RPMI8226 (cell line): ENCODE measurements at regions not wholly inside any gene's neighbourhood (a gene's known extent, or its start where the extent isn't known, plus 50 kb on each side); places are given as distances from the start of the nearest gene placed in this dataset.
A peak's percentile ranks its signal among the peaks of the same experiment; 100 is the strongest.

Source experiments
- DNase-seq: peaks from one replicate; pipeline ENCODE4 v3.0.0-alpha.2; 2015

GRCh38 chr5:173720953-173721600, 104.6 kb upstream of the BOD1 start:
- DNase-seq, result no peak

- DNase-seq, result no peak
These were observed 105.3 kb upstream of the BOD1 start for GRCh38 chr5:173721601-173722232.

DNA sequence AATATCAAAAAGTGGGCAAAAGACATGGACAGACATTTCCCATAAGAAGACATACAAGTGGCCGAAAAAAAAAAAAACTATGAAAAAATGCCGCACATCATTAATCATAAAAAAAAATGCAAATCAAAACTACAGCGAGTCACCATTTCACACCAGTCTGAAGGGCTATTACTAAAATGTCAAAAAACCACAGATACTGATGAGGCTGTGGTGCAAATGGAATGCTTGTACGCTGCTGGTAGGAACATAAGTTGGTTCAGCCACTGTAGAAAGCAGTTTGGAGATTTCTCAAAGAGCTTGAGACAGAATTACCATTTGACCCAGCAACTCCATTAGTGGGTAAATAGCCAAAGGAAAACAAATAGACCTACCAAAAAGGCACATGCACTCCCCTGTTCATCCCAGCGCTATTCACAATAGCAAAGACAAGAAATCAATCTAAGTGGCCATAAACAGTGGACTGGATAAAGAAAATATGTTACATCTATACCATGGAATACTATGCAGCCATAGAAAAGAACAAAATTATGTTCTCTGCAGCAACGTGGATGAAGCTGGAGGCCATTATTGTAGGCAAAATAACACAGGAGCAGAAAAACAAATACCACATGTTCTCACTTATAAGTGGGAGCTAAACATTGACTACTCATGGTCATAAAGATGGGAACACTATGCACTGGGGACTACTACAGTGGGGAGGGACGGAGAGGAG, 110.6 kb upstream of the BOD1 start:
- DNase-seq, result no peak

DNA sequence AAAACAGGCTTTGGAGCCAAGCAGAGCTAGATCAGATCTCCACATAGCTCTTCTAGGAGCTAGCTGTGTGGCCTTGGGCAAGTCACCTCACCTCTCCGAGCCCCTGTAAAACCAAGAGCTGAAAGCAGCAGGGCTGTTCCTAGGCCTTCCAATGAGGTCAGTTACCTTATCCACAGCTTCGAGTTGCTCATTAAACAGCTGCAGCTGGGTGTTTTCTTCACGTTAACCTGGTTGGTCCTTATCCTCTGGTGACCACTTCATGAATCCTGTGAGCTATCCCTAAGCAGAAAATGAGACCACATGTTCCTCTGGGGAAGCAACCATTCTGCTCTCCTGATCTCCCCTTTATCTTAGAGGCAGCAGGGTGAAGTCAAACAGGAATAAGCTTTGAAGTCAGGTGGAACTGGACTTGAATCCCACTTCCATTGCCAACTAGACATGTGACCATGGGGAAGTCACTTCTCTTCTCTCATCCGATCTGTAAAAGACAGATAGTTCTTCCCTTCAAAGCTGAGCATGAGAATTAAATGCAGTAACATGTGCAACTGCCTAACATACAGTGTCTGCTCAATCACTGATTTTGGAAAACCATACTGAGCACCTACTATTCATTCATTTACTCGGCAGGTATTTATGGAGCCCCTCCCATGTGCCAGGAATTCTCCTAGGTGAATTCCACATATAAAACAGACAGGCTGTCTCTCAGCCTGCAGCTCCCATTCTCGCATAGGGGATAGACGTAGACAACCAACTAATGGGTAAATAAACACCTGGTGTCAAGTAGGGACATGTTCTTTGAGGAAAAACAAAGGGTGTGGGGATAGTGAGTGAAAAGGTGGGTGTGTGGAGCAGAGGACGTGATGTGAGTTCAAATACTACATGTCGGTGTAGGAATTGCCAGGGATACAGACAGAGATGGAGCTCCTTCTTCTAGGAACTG, 111.7 kb upstream of the BOD1 start:
- no peak for DNase-seq

- no peak for DNase-seq
These were observed 112.8 kb upstream of the BOD1 start for GRCh38 chr5:173729079-173729765.

GRCh38 chr5:173730632-173731298, 114.3 kb upstream of the BOD1 start:
- no peak for DNase-seq

GRCh38 chr5:173733021-173733420, 116.6 kb upstream of the BOD1 start:
- no peak for DNase-seq

DNA sequence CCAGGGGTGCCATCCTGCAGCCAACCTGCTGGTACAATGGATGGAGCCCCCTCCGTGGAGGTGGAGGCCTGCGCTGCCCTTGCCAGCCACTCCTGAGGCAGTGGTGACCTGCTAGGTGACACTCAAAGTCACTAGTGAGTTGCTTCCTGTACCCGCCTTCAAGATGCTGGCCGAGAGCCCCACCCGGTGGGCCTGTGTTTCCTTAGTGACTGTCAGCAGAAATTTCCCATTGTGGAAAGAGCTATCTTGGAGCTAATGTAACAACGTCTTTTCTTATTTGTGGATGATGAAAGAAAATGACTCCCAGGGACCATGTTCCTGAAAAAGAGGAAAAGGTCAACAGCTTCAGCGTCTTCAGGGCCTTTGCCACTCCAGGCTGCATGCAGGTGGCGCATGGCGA, 117.0 kb upstream of the BOD1 start:
- no peak for DNase-seq

DNA sequence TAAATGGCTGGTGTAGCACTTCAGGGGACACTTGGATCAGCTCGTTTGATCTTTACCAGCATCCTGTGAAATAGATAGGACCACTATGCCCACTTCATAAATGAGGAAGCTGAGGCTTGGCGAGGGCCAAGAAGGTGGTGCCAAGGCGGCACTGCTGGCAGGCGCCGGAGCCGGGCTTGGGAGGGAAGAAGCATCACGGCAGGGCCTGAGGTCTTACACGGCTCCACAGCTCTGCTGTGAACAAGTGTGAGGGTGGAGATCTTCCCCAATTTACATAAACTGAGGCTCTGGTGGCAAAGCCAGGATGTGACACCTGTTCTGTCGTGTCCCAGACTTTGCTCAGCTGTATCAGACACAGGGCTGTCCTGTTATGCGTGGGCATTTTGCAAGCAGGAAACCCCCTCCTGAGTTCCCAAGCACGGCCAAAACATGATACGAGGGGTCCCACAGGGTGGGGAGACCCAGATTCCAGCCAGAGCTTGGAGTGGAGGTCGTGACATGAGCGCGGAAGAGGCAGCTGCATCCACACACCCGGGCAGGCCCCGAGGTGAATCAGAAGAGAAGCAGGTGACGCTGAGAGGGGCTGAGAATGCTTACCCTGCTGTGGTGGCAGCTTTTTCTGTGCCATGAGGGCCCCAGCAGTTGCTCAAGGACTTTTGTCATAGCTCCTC, 117.5 kb upstream of the BOD1 start:
- peak; percentile 74 for DNase-seq

- peak; percentile 75 for DNase-seq
These were observed 118.3 kb upstream of the BOD1 start for GRCh38 chr5:173734716-173735115.

GRCh38 chr5:173735184-173735583, 118.7 kb upstream of the BOD1 start:
- DNase-seq, result peak; percentile 84

GRCh38 chr5:173735691-173736090, 119.2 kb upstream of the BOD1 start:
- peak; percentile 44 for DNase-seq

GRCh38 chr5:173736374-173736773, 119.9 kb upstream of the BOD1 start:
- no peak for DNase-seq

DNA sequence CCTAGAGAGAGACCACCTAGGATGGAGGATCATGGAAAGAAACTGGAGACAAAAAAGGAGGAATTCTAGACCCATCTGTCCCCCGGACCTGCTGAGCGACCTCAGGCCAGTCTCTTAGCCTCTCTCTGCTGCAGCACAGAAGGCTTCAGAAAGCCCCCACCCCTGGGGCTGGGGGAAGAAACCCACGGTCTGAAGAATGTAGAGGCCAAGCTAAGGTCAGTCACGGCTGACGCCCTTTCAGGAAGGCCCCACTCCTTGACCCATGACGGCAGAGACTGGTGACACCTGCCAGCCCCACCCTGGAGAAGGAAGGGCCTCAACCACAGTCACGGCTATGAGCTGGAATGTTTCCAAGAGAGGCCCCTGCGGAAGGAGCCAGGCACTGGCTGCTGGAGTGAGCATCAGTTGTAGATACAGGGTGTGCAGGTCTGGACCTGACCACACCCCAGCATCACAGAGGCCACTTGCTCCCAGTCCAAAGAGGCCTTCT, 120.5 kb upstream of the BOD1 start:
- DNase-seq, result peak; percentile 96

DNA sequence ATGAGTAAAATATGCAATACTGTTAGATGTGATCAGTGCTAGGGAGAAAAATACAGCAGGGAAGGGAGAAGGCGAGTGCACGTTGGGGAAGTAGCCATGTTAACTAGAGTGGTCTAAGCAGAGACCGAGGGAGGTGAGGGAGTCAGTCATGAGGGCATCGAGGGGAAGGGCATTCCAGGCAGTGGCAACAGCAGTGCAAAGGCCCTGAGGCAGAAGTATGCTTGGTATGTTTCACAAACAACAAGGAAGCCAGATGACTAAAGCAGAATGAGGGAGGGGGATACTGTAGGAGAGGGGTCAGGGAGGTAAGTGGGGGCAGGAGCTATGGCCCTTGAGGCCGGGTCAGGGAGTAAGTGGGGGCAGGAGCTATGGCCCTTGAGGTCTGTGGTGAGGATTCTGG, 123.3 kb upstream of the BOD1 start:
- no peak for DNase-seq

GRCh38 chr5:173740400-173740799, 124.0 kb upstream of the BOD1 start:
- DNase-seq, result no peak

DNA sequence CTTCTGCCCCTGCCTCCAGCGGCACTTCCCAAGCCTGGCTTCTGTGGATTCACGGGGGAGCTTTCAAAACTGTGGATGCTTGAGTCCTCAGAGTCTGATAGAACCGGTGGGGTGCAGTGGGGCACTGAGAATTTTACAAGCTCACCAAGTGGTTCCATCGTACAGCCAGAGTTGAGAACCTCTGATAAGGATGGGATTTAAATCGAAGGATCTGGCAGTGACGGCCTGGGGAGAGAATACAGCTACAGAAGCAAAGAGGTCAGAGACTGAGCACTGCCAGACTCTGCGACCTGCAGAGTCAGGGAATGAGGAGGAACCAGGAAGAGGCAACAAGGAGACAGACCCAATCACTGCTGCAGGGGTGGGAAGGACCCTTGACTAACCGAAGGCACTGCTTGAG, 124.6 kb upstream of the BOD1 start:
- no peak for DNase-seq

GRCh38 chr5:173741729-173742431, 125.4 kb upstream of the BOD1 start:
- peak; percentile 83 for DNase-seq

DNA sequence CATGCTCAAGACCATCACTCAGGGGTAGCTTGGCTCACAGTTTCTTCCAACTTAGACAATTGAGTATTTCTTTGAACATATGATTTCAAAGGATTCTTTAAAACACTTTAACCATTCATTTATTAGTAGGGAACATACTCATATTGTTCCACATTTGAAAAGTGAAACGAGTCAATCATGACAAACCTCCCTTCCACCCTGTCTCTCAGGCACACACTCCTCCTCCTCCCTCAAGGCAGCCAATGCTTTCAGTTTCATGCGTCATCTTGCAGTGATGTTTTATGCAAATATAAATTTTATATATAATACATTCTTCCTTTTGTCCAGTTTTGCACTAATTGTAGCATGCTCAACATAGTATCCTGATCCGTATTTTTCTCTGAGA, 126.0 kb upstream of the BOD1 start:
- peak; percentile 75 for DNase-seq

DNA sequence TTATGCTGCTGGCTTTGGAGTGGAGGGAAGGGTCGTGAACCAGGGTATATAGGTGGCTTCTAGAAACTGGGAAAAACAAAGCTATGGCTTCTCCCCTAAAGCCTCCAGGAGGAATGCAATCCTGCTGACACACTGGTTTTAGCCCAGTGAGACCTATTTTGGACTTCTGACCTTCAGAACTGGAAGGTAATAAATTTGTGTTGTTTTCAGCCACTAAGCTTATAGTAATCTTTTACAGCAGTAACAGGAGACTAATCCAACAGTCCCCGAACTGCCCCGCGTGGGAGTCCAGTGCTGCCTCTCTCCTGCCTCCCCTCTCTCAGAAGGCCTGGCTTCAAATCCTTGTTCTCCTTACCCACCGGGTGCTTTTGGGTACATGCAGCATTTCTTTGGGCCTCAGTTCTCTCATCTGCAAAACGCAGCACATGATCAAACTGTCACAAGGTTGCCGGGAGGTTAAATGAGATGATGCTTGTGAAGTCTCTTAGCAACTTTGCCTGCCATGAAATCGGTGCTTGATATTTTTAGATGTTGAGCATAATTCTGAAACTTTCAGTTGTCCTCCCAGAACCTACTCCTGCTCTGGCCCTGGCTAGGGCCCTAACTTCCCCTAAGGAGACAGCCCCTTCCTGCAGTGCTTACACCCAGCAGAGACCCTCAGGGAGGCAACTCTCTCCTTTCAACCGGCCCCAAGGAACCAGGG, 127.3 kb upstream of the BOD1 start:
- DNase-seq, result peak; percentile 67
